ENCODE measurements at regions not wholly inside any gene's neighbourhood (a gene's known extent, or its start where the extent isn't known, plus 50 kb on each side); places are given as distances from the start of the nearest gene placed in this dataset.

DNA sequence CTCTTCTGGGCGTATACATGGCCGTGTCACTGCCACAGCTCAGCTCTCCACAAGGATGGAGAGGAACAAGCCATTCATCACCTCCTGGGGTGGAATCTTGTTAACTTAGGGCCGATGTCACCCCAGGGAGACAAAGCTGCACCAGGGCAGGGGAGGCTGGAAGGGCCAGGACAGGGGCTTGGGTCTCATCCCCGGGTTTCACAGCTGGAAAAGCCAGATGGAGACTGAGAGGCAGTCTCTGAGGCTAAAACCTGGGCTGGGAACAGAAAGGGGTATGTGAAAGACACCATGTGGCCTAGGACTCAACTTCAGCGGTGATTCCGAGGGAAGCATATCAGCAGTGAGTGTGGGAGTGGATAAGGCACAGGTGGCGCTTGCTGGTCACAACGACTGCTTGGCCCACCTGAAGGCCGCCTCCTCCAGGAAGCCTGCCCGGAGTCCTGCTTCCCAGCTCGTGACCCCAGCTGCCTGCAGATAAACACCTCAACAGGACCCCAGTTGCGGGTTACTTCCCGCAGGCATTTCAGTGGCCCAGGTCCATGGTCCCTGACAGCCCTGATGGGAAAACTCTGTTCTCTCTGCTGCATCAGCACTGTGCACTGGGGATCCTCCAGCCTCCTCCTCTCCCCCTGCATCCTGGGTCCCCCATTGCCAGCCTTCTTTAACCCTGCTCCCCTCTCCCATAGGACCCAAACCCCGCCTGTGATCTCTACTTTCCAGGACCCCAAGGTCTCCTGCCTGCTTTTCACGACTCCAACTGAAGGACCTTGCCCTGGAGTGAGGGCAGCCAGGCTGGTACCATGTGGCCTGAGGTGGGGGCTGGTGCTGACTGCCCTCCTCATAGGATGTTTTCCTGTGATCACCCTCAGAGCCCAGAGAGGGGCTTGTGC, 51.7 kb upstream of the FCN1 start:
- in situ Hi-C loops (cut with MboI) (no loop called here), intact Hi-C loops (cut with micrococcal nuclease) (no loop called here)
- WGBS (ENCODE audit: insufficient coverage, low coverage, missing lambda C conversion rate), result 0% methylated on average over 14 of the region's 15 CpGs
- no peak overlapping the region for H3K27ac ChIP-seq (ENCODE audit: extremely low read depth, low read depth, low read length)
- no peak overlapping the region for H3K4me3 ChIP-seq
- BruUV-seq (replicated peaks), result no TSS peak
- H3K36me3 ChIP-seq (ENCODE audit: control insufficient read depth, insufficient read depth, low read length), result no peaks in the 10 kb centered on the region
- CTCF ChIA-PET (ENCODE audit: low intra/inter-chr PET ratio), result no interaction called here
- TF ChIP-seq ZFP36 (IDR thresholded peaks at IDR 0.05; ENCODE audit: low read depth, low read length, partially characterized antibody) (peak; percentile 76), RFX7 (CRISPR knock-in tag; IDR thresholded peaks at IDR 0.05) (no peak)
- H3K4me1 ChIP-seq (replicated peaks in 1 of 2; ENCODE audit: control insufficient read depth in 2 of 2, insufficient read depth in 2 of 2, low read length in 2 of 2), result no peaks in the 10 kb centered on the region
- H2AFZ ChIP-seq (ENCODE audit: low read depth, low read length), result no peak overlapping the region
- H3K4me2 ChIP-seq (ENCODE audit: insufficient read depth, low read length), result no peak overlapping the region
- no peaks in the 10 kb centered on the region for H3K79me2 ChIP-seq (ENCODE audit: control insufficient read depth, insufficient read depth, low read length)
- POLR2A ChIA-PET, result no interaction called here
- H3K9ac ChIP-seq (ENCODE audit: insufficient read depth in 1 of 2, low read depth in 2 of 2, low read length in 2 of 2), result no peak overlapping the region
- peaks cover 4% of the 10 kb centered on the region; the same call in 1 of the 2 replicates for H4K20me1 ChIP-seq (replicated peaks; ENCODE audit: control insufficient read depth, insufficient read depth, low read length)
- H3K9me1 ChIP-seq (ENCODE audit: control insufficient read depth, insufficient read depth, low read length), result no peaks in the 10 kb centered on the region
- peaks cover 0 to 24% of the 10 kb centered on the region in 2 experiments; a peak in 3 of 5 replicates for H3K27me3 ChIP-seq (ENCODE audit: control insufficient read depth in 2 of 2, insufficient read depth in 2 of 2, low read length in 2 of 2)
- FAIRE-seq (no peak), ATAC-seq (no peak), DNase-seq (ENCODE audit: extremely low read depth in 1 of 4, low spot score in 3 of 4) (no peak)
- H3K9me3 ChIP-seq (replicated peaks; ENCODE audit: control insufficient read depth, insufficient read depth, low read depth, low read length), result no peaks in the 10 kb centered on the region

DNA sequence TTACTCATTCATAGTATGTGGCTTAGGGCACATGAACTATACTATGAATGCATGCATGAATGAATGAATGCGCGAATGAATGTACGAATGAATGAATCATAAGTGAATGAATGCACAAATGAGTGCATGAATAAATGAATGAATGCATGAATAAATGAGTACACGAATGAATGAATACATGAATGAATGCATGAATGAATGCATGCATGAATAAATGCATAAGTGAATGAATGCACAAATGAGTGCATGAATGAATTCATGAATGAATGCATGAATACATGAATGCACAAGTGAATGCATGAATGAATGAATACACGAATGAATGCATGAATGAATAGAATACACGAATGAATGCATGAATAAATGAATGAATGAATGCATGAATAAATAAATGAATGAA, 52.5 kb upstream of the FCN1 start:
- Histone ChIP-seq H3K27me3 (ENCODE audit: control insufficient read depth in 2 of 2, insufficient read depth in 2 of 2, low read length in 2 of 2) (peaks cover 0 to 23% of the 10 kb centered on the region in 2 experiments; a peak in 2 of 5 replicates), H3K27ac (ENCODE audit: extremely low read depth, low read depth, low read length) (no peak overlapping the region), H3K4me3 (no peak overlapping the region), H2AFZ (ENCODE audit: low read depth, low read length) (no peak overlapping the region), H3K36me3 (ENCODE audit: control insufficient read depth, insufficient read depth, low read length) (no peaks in the 10 kb centered on the region), H3K9me1 (ENCODE audit: control insufficient read depth, insufficient read depth, low read length) (no peaks in the 10 kb centered on the region), H4K20me1 (replicated peaks; ENCODE audit: control insufficient read depth, insufficient read depth, low read length) (no peaks in the 10 kb centered on the region; the same call in 1 of the 2 replicates), H3K4me1 (replicated peaks in 1 of 2; ENCODE audit: control insufficient read depth in 2 of 2, insufficient read depth in 2 of 2, low read length in 2 of 2) (no peaks in the 10 kb centered on the region), H3K9me3 (replicated peaks; ENCODE audit: control insufficient read depth, insufficient read depth, low read depth, low read length) (no peaks in the 10 kb centered on the region), H3K9ac (ENCODE audit: insufficient read depth in 1 of 2, low read depth in 2 of 2, low read length in 2 of 2) (no peak overlapping the region), H3K79me2 (ENCODE audit: control insufficient read depth, insufficient read depth, low read length) (no peaks in the 10 kb centered on the region), H3K4me2 (ENCODE audit: insufficient read depth, low read length) (no peak overlapping the region)
- intact Hi-C loops (cut with micrococcal nuclease) (no loop called here), in situ Hi-C loops (cut with MboI) (no loop called here)
- POLR2A ChIA-PET, result no interaction called here
- DNase-seq (ENCODE audit: extremely low read depth in 1 of 4, low spot score in 3 of 4) (no peak), FAIRE-seq (no peak), ATAC-seq (no peak)
- 34% methylated on average over 6 of the region's 6 CpGs for WGBS (ENCODE audit: insufficient coverage, low coverage, missing lambda C conversion rate)
- no TSS peak for BruUV-seq (replicated peaks)
- TF ChIP-seq ZNF24 (IDR thresholded peaks at IDR 0.05), result peak; percentile 94
- TF ChIP-seq JUN (IDR thresholded peaks at IDR 0.05; ENCODE audit: borderline replicate concordance, low read depth, low read length), result no peak
- TF ChIP-seq JUN (CRISPR knock-in tag; IDR thresholded peaks at IDR 0.05; ENCODE audit: borderline replicate concordance), result no peak
- CTCF ChIA-PET (ENCODE audit: low intra/inter-chr PET ratio), result no interaction called here
